Colonic mucosa (tissue), 4 donors: ENCODE measurements at regions not wholly inside any gene's neighbourhood (a gene's known extent, or its start where the extent isn't known, plus 50 kb on each side); places are given as distances from the start of the nearest gene placed in this dataset.

Source experiments
- DNase-seq: peaks from one replicate; pipeline ENCODE4 v3.0.0-alpha.2; 2020
- H3K27ac ChIP-seq: fragments of 200-600 bp; one replicate; pipeline ENCODE4 v1.8.0; 2021
- H3K27me3 ChIP-seq: fragments of 200-600 bp; one replicate; pipeline ENCODE4 v1.8.0; 2021
- H3K36me3 ChIP-seq: fragments of 200-600 bp; one replicate; pipeline ENCODE4 v1.8.0; 2021
- H3K4me1 ChIP-seq: fragments of 200-600 bp; one replicate; pipeline ENCODE4 v1.8.0; 2021; ENCODE audit warnings: mild to moderate bottlenecking
- H3K4me3 ChIP-seq: fragments of 200-600 bp; one replicate; pipeline ENCODE4 v1.8.0; 2021
- H3K9ac ChIP-seq, 2 donors: one replicate each; pipeline ENCODE4 v1.7.0; 2013; ENCODE audit warnings: control low read depth in 2 of 2, low read depth in 2 of 2, low read length in 2 of 2
- H3K9me3 ChIP-seq: fragments of 200-600 bp; one replicate; pipeline ENCODE4 v1.8.0; 2021
- intact Hi-C: fragments of 100-400 bp; cut with DNase I; formaldehyde crosslinking; loops from one replicate; pipeline ENCODE4 v1.14.1; 2022
- TF ChIP-seq, protein P1 (sequence below): fragments of 200-600 bp; IDR thresholded peaks from one replicate; pipeline ENCODE4 v1.8.0; 2022; ENCODE audit warnings: antibody characterized with exemption, mild to moderate bottlenecking
- donor health status: healthy.
- donor health status: DM: no; HTN: no; CAD: no.
- donor health status: DM: no; HTN: no; CAD: no.

DNA sequence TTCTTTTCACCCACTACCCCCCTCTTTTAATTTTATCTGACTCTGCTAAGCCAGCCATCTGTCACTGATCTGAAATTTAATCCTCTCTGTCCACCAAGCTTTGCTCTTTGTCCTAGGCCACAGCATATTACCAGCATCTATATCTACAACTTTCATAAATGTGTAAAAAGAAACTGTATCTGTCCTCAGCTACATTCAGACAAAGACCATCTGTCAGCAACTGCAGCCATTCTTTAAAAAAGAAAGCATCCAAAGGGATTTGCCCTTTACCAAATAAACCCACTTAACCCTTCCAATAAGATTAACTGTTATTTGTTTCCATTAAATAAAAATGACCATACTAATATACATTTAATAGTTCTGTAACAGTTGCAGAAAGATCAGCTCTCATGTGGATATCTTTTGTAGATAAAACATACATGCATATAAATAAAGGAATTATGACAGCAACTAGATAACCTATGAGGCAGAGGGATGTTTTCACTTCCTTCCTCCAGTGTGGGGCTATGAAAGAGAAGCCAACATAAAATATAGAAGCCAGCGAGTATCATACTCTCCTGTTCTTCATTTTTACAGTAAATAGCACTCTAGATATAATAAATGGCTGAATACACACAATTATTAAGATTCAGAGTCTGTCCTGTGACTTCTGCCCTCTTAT, 602.5 kb upstream of the SALL1 start:
- H3K9ac ChIP-seq: no peak overlapping the region
- TF ChIP-seq, protein P1, sequence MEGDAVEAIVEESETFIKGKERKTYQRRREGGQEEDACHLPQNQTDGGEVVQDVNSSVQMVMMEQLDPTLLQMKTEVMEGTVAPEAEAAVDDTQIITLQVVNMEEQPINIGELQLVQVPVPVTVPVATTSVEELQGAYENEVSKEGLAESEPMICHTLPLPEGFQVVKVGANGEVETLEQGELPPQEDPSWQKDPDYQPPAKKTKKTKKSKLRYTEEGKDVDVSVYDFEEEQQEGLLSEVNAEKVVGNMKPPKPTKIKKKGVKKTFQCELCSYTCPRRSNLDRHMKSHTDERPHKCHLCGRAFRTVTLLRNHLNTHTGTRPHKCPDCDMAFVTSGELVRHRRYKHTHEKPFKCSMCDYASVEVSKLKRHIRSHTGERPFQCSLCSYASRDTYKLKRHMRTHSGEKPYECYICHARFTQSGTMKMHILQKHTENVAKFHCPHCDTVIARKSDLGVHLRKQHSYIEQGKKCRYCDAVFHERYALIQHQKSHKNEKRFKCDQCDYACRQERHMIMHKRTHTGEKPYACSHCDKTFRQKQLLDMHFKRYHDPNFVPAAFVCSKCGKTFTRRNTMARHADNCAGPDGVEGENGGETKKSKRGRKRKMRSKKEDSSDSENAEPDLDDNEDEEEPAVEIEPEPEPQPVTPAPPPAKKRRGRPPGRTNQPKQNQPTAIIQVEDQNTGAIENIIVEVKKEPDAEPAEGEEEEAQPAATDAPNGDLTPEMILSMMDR: no peak

DNA sequence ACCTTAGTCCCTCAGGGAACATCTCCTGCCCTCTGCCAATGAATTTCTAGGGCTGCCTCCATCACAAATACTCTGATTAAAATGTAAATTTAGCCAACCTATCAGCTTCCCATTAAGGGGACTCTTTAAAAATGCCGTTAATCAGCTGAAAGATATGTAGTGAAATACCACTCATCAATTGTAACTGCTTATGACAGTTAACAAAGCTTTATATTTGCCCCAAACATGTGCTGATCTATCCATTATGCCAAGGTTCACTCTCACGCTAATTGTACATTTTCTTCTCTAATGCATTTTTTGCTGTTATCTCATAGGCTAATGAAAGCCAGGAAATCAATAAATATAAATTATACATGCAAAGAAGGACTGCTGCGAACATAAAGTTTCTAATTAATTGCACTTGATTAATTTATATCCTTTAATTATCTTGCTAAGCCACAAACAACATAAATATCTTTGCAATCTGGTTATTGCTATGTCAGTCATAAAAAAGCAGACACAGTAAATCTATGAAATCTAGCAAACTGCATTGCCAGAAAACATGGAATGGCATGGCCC, 601.4 kb upstream of the SALL1 start:
- no peaks in the 10 kb centered on the region for H3K4me1 ChIP-seq
- no peak overlapping the region for H3K4me3 ChIP-seq
- TF ChIP-seq, protein P1: no peak
- no peak for DNase-seq
- H3K9ac ChIP-seq: no peak overlapping the region
- H3K36me3 ChIP-seq: no peaks in the 10 kb centered on the region
- no peaks in the 10 kb centered on the region for H3K27me3 ChIP-seq
- no peak overlapping the region for H3K27ac ChIP-seq
- no peaks in the 10 kb centered on the region for H3K9me3 ChIP-seq
- intact Hi-C loops: no loop called here

More for the DNA sequence above, 602.5 kb upstream of the SALL1 start:
- H3K36me3 ChIP-seq: no peaks in the 10 kb centered on the region
- H3K9me3 ChIP-seq: no peaks in the 10 kb centered on the region
- H3K4me3 ChIP-seq: no peak overlapping the region
- intact Hi-C loops: no loop called here
- H3K27ac ChIP-seq: no peak overlapping the region
- H3K4me1 ChIP-seq: no peaks in the 10 kb centered on the region
- H3K27me3 ChIP-seq: no peaks in the 10 kb centered on the region
- no peak for DNase-seq

DNA sequence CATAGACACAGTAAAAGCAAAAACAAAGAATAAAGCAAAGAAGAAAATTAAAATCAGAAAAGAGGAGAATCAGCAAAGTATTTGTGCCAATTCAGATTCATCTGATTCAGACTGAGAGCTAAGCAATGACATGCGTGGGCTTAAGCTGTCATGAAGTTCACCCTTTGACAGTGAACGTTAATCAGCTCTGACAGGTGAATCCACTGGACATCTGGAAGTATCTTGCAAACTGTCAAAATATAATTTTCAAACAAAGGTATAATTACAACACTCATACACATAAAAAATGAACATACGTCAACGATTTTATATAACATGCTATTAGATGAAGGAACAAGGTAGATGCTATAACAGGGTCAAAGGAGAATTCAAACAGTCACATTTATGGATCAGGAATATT, 596.3 kb upstream of the SALL1 start:
- Histone ChIP-seq H3K4me3 (no peak overlapping the region), H3K36me3 (no peaks in the 10 kb centered on the region), H3K27ac (no peak overlapping the region), H3K27me3 (no peaks in the 10 kb centered on the region), H3K4me1 (no peaks in the 10 kb centered on the region), H3K9me3 (no peaks in the 10 kb centered on the region), H3K9ac (no peak overlapping the region)
- intact Hi-C loops: no loop called here
- TF ChIP-seq, protein P1: no peak
- DNase-seq: no peak

DNA sequence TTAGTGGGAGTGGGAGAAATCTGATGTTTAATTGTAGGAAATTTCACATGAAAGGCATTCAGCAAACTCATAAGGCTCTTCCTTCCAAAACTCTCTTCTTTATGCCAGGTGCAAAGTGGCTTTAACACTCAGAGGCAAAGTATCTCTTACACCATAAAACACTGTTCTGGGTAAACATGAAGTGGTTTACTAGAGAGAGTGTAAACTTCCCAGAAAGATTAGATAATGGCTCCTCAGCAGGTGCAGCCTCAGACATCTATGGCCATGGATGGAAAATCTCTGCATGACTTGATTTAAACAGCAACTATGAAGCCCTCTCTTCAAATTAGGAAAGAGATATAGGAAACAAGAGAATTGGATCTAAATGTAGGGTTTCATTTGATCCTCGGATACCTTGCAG, 583.1 kb upstream of the SALL1 start:
- no peak for DNase-seq
- TF ChIP-seq, protein P1: no peak
- no peaks in the 10 kb centered on the region for H3K27me3 ChIP-seq
- H3K27ac ChIP-seq: no peak overlapping the region
- no peak overlapping the region for H3K9ac ChIP-seq
- no peaks in the 10 kb centered on the region for H3K4me1 ChIP-seq
- H3K9me3 ChIP-seq: no peaks in the 10 kb centered on the region
- no peak overlapping the region for H3K4me3 ChIP-seq
- intact Hi-C loops: no loop called here
- H3K36me3 ChIP-seq: no peaks in the 10 kb centered on the region

DNA sequence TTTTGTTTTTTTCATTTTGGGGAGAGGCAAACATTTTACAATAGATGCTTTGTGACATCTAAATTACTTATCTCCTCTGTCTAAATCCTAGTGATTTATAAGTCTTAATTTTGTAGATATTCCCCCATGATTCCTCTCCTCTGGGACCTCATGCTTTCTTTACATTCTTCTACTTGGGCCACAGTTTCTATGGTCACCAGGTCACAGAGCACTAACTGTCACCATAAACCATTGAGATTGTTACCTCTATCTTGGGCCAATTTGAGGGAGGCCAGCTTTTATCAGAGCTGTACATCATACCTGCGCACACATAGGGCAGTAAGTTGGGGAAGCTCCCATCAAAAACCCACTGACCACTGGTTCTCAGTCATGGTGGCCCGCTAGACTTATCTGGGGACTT, 582.1 kb upstream of the SALL1 start:
- TF ChIP-seq, protein P1: no peak
- no peak overlapping the region for H3K4me3 ChIP-seq
- no peaks in the 10 kb centered on the region for H3K4me1 ChIP-seq
- H3K27me3 ChIP-seq: no peaks in the 10 kb centered on the region
- H3K27ac ChIP-seq: no peak overlapping the region
- H3K9me3 ChIP-seq: no peaks in the 10 kb centered on the region
- intact Hi-C loops: no loop called here
- H3K9ac ChIP-seq: no peak overlapping the region
- no peaks in the 10 kb centered on the region for H3K36me3 ChIP-seq
- DNase-seq: no peak
